ENCODE measurements at regions not wholly inside any gene's neighbourhood (a gene's known extent, or its start where the extent isn't known, plus 50 kb on each side); places are given as distances from the start of the nearest gene placed in this dataset.

DNA sequence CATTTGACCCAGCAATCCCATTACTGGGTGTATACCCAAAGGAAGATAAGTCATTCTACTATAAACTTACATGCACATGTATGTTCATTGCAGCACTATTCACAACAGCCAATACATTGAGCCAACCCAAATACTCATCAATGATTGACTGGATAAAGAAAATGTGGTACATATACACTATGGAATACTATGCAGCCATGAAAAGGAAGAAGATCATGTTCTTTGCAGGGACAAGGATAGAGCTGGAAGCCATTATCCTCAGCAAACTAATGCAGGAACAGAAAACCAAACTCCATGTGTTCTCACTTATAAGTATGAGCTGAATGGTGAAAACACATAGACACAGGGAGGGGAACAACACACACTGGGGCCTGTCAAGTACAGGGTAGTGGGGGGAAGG, 226.7 kb upstream of the HNMT start (continued):
- TF ChIP-seq, protein P1, sequence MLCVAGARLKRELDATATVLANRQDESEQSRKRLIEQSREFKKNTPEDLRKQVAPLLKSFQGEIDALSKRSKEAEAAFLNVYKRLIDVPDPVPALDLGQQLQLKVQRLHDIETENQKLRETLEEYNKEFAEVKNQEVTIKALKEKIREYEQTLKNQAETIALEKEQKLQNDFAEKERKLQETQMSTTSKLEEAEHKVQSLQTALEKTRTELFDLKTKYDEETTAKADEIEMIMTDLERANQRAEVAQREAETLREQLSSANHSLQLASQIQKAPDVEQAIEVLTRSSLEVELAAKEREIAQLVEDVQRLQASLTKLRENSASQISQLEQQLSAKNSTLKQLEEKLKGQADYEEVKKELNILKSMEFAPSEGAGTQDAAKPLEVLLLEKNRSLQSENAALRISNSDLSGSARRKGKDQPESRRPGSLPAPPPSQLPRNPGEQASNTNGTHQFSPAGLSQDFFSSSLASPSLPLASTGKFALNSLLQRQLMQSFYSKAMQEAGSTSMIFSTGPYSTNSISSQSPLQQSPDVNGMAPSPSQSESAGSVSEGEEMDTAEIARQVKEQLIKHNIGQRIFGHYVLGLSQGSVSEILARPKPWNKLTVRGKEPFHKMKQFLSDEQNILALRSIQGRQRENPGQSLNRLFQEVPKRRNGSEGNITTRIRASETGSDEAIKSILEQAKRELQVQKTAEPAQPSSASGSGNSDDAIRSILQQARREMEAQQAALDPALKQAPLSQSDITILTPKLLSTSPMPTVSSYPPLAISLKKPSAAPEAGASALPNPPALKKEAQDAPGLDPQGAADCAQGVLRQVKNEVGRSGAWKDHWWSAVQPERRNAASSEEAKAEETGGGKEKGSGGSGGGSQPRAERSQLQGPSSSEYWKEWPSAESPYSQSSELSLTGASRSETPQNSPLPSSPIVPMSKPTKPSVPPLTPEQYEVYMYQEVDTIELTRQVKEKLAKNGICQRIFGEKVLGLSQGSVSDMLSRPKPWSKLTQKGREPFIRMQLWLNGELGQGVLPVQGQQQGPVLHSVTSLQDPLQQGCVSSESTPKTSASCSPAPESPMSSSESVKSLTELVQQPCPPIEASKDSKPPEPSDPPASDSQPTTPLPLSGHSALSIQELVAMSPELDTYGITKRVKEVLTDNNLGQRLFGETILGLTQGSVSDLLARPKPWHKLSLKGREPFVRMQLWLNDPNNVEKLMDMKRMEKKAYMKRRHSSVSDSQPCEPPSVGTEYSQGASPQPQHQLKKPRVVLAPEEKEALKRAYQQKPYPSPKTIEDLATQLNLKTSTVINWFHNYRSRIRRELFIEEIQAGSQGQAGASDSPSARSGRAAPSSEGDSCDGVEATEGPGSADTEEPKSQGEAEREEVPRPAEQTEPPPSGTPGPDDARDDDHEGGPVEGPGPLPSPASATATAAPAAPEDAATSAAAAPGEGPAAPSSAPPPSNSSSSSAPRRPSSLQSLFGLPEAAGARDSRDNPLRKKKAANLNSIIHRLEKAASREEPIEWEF (IDR thresholded peaks at IDR 0.05; ENCODE audit: insufficient replicate concordance, low read depth, low read length): no peak

DNA sequence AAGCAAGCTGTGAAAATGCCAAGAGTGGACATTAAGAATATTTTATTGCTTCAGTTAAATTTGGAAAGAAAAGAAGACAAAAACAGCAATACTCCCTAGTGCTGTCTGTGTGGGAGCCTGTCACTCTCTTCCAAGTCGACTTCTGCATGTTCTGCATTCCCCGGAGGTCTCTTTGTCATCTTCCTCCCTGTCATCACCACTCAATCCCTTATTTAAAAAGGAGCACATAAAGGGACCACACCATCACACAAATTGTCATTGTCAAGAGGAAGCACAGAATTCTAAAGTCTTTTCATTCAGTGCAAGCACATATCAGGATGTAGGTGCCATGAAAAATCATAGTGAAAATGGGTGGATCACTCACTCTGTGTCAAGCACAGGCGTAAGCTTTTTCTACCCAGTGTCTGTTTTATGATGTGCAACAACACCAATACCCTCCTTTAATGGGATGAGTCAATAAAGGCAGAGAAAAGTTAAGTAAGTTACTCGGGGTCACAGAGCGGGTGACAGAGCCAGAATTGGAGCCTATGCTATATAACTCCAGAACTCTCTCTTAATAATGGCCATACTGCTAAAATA, 222.4 kb upstream of the HNMT start:
- no peak for FAIRE-seq
- Histone ChIP-seq H3K27ac (ENCODE audit: control insufficient read depth, insufficient read depth) (no peak overlapping the region), H2AFZ (ENCODE audit: control insufficient read depth, low read depth, low read length) (no peak overlapping the region), H3K4me3 (no peak overlapping the region), H3K36me3 (ENCODE audit: control insufficient read depth in 2 of 2, insufficient read depth in 2 of 2, low read length in 1 of 2) (no peaks in the 10 kb centered on the region), H3K27me3 (replicated peaks in 1 of 2; ENCODE audit: control insufficient read depth in 2 of 2, insufficient read depth in 2 of 2, low read length in 1 of 2) (no peaks in the 10 kb centered on the region), H3K9me3 (replicated peaks; ENCODE audit: control insufficient read depth, insufficient read depth, low read length) (no peaks in the 10 kb centered on the region), H3K4me2 (ENCODE audit: control insufficient read depth, insufficient read depth) (no peak overlapping the region), H3K79me2 (ENCODE audit: control insufficient read depth, insufficient read depth, low read length) (no peaks in the 10 kb centered on the region), H3K4me1 (ENCODE audit: control insufficient read depth, insufficient read depth, low read length) (no peaks in the 10 kb centered on the region), H3K9ac (ENCODE audit: control insufficient read depth, insufficient read depth, low read length) (no peak overlapping the region), H4K20me1 (ENCODE audit: control insufficient read depth, insufficient read depth) (no peaks in the 10 kb centered on the region)
- ChIA-PET RAD21 (ENCODE audit: unreplicated experiment) (no interaction called here), POLR2A (interaction anchor here (0.6 kb wide), 1 partner anchor 222 kb away, joined by 3 read pairs; no protein-coding TSS in a partner anchor), CTCF (no interaction called here), SMC1A (ENCODE audit: uncharacterized antibody, unreplicated experiment) (no interaction called here)
- no peak for DNase-seq (ENCODE audit: low read depth, low spot score)
- no TSS peak for BruUV-seq (replicated peaks)
- intact Hi-C loops (cut with micrococcal nuclease; ENCODE audit: unreplicated experiment): no loop called here
- in situ Hi-C loops (cut with MboI): no loop called here
- 36% methylated on average over 5 of the region's 5 CpGs for WGBS (ENCODE audit: insufficient coverage, insufficient replicate concordance, low lambda C conversion rate, missing lambda C conversion rate)
- ATAC-seq: no peak
- no peak for TF ChIP-seq POLR2AphosphoS2 (IDR thresholded peaks at IDR 0.05; ENCODE audit: low read depth, low read length)
- no peak for TF ChIP-seq ZZZ3 (IDR thresholded peaks at IDR 0.05; ENCODE audit: control insufficient read depth, insufficient read length, low read depth)
- TF ChIP-seq RELA (IDR thresholded peaks at IDR 0.05; ENCODE audit: borderline replicate concordance, partially characterized antibody): no peak
- TF ChIP-seq HDAC2 (IDR thresholded peaks at IDR 0.05): no peak
- TF ChIP-seq, protein P2, sequence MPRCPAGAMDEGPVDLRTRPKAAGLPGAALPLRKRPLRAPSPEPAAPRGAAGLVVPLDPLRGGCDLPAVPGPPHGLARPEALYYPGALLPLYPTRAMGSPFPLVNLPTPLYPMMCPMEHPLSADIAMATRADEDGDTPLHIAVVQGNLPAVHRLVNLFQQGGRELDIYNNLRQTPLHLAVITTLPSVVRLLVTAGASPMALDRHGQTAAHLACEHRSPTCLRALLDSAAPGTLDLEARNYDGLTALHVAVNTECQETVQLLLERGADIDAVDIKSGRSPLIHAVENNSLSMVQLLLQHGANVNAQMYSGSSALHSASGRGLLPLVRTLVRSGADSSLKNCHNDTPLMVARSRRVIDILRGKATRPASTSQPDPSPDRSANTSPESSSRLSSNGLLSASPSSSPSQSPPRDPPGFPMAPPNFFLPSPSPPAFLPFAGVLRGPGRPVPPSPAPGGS (IDR thresholded peaks at IDR 0.05; ENCODE audit: borderline replicate concordance, insufficient read depth, low read depth, low read length, poor library complexity, severe bottlenecking): no peak
- no peak for TF ChIP-seq HCFC1 (IDR thresholded peaks at IDR 0.05; ENCODE audit: low read length)
- no peak for TF ChIP-seq HDGF (IDR thresholded peaks at IDR 0.05)
- TF ChIP-seq ZBED1 (IDR thresholded peaks at IDR 0.05; ENCODE audit: borderline replicate concordance): no peak
- TF ChIP-seq YBX1 (IDR thresholded peaks at IDR 0.05): no peak
- no peak for TF ChIP-seq TAF1 (IDR thresholded peaks at IDR 0.05; ENCODE audit: borderline replicate concordance, low read depth, low read length)
- TF ChIP-seq, protein P3, sequence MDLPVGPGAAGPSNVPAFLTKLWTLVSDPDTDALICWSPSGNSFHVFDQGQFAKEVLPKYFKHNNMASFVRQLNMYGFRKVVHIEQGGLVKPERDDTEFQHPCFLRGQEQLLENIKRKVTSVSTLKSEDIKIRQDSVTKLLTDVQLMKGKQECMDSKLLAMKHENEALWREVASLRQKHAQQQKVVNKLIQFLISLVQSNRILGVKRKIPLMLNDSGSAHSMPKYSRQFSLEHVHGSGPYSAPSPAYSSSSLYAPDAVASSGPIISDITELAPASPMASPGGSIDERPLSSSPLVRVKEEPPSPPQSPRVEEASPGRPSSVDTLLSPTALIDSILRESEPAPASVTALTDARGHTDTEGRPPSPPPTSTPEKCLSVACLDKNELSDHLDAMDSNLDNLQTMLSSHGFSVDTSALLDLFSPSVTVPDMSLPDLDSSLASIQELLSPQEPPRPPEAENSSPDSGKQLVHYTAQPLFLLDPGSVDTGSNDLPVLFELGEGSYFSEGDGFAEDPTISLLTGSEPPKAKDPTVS (IDR thresholded peaks at IDR 0.05; ENCODE audit: low read depth, low read length): no peak
- TF ChIP-seq, protein P4, sequence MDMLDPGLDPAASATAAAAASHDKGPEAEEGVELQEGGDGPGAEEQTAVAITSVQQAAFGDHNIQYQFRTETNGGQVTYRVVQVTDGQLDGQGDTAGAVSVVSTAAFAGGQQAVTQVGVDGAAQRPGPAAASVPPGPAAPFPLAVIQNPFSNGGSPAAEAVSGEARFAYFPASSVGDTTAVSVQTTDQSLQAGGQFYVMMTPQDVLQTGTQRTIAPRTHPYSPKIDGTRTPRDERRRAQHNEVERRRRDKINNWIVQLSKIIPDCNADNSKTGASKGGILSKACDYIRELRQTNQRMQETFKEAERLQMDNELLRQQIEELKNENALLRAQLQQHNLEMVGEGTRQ (IDR thresholded peaks at IDR 0.05; ENCODE audit: borderline replicate concordance, low read depth, low read length): no peak
- TF ChIP-seq CBX3 (IDR thresholded peaks at IDR 0.05; ENCODE audit: borderline replicate concordance, low read depth): no peak
- TF ChIP-seq KAT2A (conservative IDR thresholded peaks at IDR 0.05; ENCODE audit: control insufficient read depth, low read depth, low read length): no peak
